ENCODE measurements at regions not wholly inside any gene's neighbourhood (a gene's known extent, or its start where the extent isn't known, plus 50 kb on each side); places are given as distances from the start of the nearest gene placed in this dataset.

- TF ChIP-seq ZNF274 (IDR thresholded peaks at IDR 0.05; ENCODE audit: low read depth, low read length), result no peak
- no peak for TF ChIP-seq SUZ12 (IDR thresholded peaks at IDR 0.05; ENCODE audit: extremely low read depth, insufficient read depth, insufficient read length)
- no peak for TF ChIP-seq YY1 (IDR thresholded peaks at IDR 0.05; ENCODE audit: insufficient read depth, insufficient read length)
Observed at GRCh38 chr4:100849319-100849718, 331.5 kb upstream of the EMCN start.

All from NT2/D1 (cell line).